IMR-90 (cell line): ENCODE measurements at regions not wholly inside any gene's neighbourhood (a gene's known extent, or its start where the extent isn't known, plus 50 kb on each side); places are given as distances from the start of the nearest gene placed in this dataset.

Experiments used
- CEBPB ChIP-seq: IDR thresholded peaks from 2 replicates; pipeline ENCODE4 v1.6.1; 2012; ENCODE audit warnings: low read depth, low read length, improper control_type of control experiment
- MAFK ChIP-seq: IDR thresholded peaks from 2 replicates; pipeline ENCODE4 v1.6.1; 2012; ENCODE audit warnings: low read depth, low read length, improper control_type of control experiment
- MAZ ChIP-seq: IDR thresholded peaks from 2 replicates; pipeline ENCODE4 v1.6.1; 2012; ENCODE audit warnings: low read depth, mild to moderate bottlenecking, low read length, improper control_type of control experiment, moderate library complexity, borderline replicate concordance
- MXI1 ChIP-seq: IDR thresholded peaks from 2 replicates; pipeline ENCODE4 v1.6.1; 2012; ENCODE audit warnings: low read depth, mild to moderate bottlenecking, low read length, moderate library complexity, borderline replicate concordance
- NFE2L2 ChIP-seq: fragments of 150-350 bp; IDR thresholded peaks from 2 replicates; pipeline ENCODE4 v1.6.1; 2016; ENCODE audit warnings: low read depth, mild to moderate bottlenecking, low read length
- POLR2A ChIP-seq: IDR thresholded peaks from 2 replicates; pipeline ENCODE4 v1.6.1; 2012; ENCODE audit warnings: mild to moderate bottlenecking, low read depth, low read length
- RAD21 ChIP-seq: IDR thresholded peaks from 2 replicates; pipeline ENCODE4 v1.6.1; 2012; ENCODE audit warnings: low read length, improper control_type of control experiment
- RCOR1 ChIP-seq: IDR thresholded peaks from 2 replicates; pipeline ENCODE4 v1.6.1; 2012; ENCODE audit warnings: mild to moderate bottlenecking, low read length, improper control_type of control experiment; ENCODE audit not compliant: insufficient replicate concordance
- RFX5 ChIP-seq: IDR thresholded peaks from 2 replicates; pipeline ENCODE4 v1.8.0; 2012; ENCODE audit warnings: low read depth, mild to moderate bottlenecking, low read length, moderate library complexity
- SMC3 ChIP-seq: fragments of 150-350 bp; IDR thresholded peaks from 2 replicates; pipeline ENCODE4 v1.6.1; 2016; ENCODE audit warnings: low read depth, mild to moderate bottlenecking, antibody characterized with exemption, low read length, moderate library complexity
- TF ChIP-seq, protein P1 (sequence below): conservative IDR thresholded peaks from 2 replicates; pipeline ENCODE4 v1.5.1; 2012; ENCODE audit warnings: mild to moderate bottlenecking, low read depth, low read length, improper control_type of control experiment
- TF ChIP-seq, protein P2 (sequence below): fragments of 150-350 bp; IDR thresholded peaks from 2 replicates; pipeline ENCODE4 v1.6.1; 2017; ENCODE audit warnings: mild to moderate bottlenecking, antibody characterized with exemption, low read length, low read depth
- TF ChIP-seq, protein P3 (sequence below): fragments of 150-350 bp; IDR thresholded peaks from 2 replicates; pipeline ENCODE4 v1.6.1; 2016; ENCODE audit warnings: low read depth, mild to moderate bottlenecking, low read length, moderate library complexity, borderline replicate concordance

DNA sequence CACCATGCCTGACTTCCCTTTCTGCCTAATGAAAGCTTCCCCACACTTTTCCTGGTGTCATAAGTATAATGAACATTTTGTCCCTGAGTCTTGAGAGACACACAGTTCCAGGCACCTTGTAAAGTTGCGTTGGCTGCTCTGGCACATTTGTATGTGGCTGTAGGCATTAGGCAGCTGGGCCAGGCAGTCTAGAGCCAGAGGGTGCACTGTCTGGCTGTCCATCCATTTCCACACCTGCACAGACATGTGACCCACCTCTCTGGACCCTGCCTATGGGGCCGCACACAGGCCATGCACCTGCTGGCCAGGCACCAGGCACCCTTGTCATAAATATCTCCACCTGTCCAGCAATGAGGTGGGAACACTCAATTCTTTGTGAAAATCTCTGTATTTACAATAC lies 54.7 kb upstream of the ANTXRL start:
- no peak for TF ChIP-seq POLR2A
- TF ChIP-seq, protein P1, sequence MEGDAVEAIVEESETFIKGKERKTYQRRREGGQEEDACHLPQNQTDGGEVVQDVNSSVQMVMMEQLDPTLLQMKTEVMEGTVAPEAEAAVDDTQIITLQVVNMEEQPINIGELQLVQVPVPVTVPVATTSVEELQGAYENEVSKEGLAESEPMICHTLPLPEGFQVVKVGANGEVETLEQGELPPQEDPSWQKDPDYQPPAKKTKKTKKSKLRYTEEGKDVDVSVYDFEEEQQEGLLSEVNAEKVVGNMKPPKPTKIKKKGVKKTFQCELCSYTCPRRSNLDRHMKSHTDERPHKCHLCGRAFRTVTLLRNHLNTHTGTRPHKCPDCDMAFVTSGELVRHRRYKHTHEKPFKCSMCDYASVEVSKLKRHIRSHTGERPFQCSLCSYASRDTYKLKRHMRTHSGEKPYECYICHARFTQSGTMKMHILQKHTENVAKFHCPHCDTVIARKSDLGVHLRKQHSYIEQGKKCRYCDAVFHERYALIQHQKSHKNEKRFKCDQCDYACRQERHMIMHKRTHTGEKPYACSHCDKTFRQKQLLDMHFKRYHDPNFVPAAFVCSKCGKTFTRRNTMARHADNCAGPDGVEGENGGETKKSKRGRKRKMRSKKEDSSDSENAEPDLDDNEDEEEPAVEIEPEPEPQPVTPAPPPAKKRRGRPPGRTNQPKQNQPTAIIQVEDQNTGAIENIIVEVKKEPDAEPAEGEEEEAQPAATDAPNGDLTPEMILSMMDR: no peak
- TF ChIP-seq RFX5: no peak
- TF ChIP-seq, protein P2, sequence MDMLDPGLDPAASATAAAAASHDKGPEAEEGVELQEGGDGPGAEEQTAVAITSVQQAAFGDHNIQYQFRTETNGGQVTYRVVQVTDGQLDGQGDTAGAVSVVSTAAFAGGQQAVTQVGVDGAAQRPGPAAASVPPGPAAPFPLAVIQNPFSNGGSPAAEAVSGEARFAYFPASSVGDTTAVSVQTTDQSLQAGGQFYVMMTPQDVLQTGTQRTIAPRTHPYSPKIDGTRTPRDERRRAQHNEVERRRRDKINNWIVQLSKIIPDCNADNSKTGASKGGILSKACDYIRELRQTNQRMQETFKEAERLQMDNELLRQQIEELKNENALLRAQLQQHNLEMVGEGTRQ: no peak
- TF ChIP-seq, protein P3, sequence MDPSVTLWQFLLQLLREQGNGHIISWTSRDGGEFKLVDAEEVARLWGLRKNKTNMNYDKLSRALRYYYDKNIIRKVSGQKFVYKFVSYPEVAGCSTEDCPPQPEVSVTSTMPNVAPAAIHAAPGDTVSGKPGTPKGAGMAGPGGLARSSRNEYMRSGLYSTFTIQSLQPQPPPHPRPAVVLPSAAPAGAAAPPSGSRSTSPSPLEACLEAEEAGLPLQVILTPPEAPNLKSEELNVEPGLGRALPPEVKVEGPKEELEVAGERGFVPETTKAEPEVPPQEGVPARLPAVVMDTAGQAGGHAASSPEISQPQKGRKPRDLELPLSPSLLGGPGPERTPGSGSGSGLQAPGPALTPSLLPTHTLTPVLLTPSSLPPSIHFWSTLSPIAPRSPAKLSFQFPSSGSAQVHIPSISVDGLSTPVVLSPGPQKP: no peak
- TF ChIP-seq RAD21: no peak
- no peak for TF ChIP-seq MAFK
- no peak for TF ChIP-seq SMC3
- no peak for TF ChIP-seq NFE2L2
- no peak for TF ChIP-seq MXI1
- no peak for TF ChIP-seq MAZ
- no peak for TF ChIP-seq RCOR1
- TF ChIP-seq CEBPB: no peak
